ENCODE measurements at regions not wholly inside any gene's neighbourhood (a gene's known extent, or its start where the extent isn't known, plus 50 kb on each side); places are given as distances from the start of the nearest gene placed in this dataset.
"Not testable (repeated sequence)": the region's sequence is repeated elsewhere in the genome, so short reads cannot be mapped to it uniquely, and the experiment has no call there.

DNA sequence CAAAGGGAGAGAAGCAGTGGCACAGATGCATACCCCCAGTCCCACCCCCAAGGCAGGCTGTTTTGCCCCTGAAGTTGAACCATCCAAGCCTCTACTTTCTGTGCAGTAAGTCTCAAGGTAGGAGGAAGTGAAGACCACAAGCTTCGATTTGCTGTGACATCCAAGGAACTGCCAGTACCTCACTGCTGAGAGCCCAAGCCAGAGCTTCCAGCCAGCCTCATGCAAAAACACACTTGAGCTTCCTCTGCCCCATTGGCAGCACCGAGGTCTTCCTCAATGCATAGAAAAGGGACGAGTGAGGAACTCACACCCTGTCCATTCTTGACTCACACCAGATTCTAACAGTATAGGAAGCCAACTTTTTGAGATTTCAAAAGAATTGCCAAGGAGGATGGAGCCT is 311.7 kb downstream of the BCL2L11 start:
- not testable (repeated sequence) for DNase-seq

- not testable (repeated sequence) for DNase-seq
These were observed 312.3 kb downstream of the BCL2L11 start for GRCh38 chr2:111432916-111433499.

- DNase-seq: not testable (repeated sequence)
These were observed 313.3 kb downstream of the BCL2L11 start for GRCh38 chr2:111433892-111434607.

DNA sequence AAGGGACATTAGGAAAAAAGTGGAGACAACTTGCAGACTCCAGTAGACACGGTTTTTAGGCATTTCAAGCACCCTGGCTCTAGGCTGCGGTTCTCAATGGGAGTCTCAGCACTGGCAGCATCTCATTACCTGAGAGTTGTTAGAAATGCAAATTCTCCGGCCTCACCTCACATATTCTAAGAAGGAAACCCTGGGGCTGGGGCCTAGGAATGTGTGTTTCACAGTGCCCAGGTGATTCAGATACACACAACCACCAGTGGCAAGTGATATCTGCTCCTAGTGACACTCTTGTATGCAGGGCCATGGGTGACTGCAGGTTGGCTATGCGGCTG is 313.9 kb downstream of the BCL2L11 start:
- DNase-seq: not testable (repeated sequence)

- not testable (repeated sequence) for DNase-seq
These were observed 315.0 kb downstream of the BCL2L11 start for GRCh38 chr2:111435553-111436310.

DNA sequence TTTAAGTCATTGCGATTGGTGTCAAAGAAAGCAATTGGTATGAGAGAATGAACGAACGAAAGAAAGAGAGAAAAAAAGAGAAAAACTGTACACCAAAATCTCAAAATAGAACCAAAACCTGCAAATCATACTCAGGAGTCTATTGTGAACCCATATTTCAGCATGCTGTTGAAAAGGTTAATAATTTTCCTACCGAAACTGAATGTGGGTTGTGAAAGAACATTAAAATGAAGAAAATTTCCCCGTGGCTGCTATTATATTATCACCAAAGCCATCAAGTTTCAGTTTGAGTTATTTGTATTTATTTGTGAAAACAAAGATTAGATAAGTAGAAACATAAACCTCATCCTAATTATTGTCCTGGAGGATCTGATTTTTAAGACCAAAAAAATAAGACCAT is 315.7 kb downstream of the BCL2L11 start:
- not testable (repeated sequence) for DNase-seq

GRCh38 chr2:111437288-111437990 is 316.7 kb downstream of the BCL2L11 start:
- DNase-seq: not testable (repeated sequence)

DNA sequence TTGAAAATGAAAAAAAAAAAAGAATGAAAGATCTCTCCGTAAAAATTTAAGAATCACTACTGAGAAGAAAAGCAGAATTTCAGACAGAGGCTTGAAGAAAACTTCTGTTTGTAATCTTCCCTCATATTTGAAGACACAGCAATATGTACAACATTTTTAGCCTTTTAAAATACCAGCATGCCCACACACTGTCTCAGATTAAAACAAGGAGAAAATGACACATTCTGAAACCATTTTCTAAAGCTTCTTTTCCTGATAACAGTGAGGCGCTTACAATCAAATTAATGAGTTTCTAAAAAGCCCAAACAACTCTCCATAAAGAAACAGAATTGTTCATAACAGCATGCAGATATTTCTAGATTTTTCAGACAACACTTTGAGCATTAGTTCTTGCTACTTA is 317.4 kb downstream of the BCL2L11 start:
- DNase-seq: not testable (repeated sequence)

DNA sequence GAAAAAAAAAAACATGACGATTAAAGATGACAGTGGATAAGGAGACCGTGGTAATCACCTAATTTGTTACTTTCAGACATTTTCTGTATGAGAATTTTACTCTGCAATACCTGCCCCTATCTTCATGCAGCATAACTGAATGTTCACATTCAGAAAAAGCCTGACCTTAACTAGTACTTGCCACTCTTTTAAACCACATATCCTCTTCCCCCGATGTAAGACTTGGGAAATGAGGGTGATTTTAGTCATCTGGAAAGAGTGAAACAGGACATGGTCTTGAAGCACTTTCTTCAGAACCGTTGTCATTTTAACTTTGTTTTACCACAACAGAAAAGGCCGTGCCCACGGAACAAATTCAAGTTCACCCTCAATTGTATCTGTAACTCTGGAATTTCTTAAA is 318.5 kb downstream of the BCL2L11 start:
- not testable (repeated sequence) for DNase-seq

GRCh38 chr2:111441614-111442013 is 320.9 kb downstream of the BCL2L11 start:
- DNase-seq: not testable (repeated sequence)

DNA sequence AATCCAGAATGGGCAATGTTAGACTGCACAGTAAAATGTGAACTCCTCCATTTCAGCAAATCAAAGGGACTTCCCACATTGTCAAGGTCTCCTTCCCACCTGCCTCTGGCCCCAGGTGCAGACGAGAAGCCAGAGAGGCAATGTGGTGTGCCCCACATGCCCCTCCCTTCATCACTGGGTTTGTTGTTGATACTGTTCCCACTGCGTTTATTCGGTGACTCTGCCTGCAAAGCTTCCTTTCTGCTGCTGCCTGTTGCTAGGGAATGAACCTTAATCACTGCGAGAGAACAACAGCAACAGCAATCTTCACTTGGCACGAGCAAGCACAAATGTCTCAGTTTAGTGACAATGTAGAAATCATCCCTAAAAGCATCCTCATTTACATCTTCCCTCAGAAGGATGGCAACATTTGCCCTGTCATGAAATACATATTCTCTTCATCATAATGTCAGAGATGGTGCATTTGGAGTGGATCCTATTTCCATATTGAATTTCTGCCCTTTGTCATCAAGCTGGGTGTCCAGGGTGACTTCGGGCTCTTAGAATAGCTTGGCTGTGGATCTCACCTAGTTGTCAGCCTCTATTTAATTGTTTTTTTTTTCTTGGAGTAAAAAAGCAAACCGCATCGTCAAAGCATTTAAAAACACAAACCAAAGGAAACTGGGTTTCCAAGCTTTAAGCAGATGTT is 322.2 kb downstream of the BCL2L11 start:
- DNase-seq: not testable (repeated sequence)

DNA sequence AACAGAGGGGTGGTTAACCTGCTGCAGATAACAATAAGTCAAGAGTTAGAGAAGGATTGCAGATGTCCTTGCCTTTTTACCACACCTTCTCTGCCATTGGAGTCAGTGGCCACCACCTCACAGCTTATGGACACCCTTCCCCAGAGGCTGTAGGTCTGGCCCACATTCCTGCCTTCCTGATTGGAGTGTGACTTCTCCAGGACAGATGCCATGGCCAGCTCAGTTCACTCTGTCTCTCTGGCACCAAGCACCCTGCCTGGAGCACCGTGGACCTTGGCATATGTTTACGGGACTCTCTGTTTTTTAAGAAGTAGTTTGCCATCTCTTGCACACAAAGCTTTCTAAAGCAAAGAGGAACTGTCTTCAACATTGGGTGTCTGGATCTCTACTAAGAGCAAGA is 323.8 kb downstream of the BCL2L11 start:
- not testable (repeated sequence) for DNase-seq

DNA sequence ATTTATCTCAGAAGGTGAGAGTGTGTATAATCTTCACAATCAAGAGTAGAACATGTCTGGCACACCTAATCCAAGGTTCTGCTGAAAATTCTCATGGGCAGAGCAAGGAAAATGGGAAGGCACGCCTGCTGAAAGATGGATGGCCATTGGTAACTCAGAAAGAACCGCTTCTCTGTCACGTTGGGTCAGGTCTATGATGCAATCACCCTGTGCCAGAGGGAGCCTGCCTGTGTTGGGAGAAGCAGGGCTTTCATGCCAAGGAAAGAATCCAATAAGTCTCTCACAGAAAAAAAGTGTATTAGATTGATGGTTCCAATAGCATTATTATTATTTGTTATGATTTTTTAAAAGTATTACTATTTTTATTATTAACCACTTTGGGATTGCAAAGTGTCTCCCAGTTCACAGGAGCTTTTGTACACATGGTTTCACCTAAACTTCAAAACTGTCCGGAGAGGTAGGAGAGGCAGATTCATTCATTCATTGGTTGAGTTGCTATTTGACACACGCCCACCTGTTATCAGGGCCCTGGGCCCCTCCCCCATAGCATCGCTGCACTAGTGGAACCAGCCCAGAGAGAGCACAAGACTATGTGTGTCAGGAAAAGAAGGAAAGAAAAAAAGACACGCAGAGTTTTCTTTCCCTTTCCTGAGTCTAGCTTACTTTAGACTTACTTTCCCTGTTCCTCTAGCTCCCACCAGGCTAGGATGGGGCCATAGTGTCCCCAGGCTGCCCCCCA is 324.6 kb downstream of the BCL2L11 start:
- not testable (repeated sequence) for DNase-seq

DNA sequence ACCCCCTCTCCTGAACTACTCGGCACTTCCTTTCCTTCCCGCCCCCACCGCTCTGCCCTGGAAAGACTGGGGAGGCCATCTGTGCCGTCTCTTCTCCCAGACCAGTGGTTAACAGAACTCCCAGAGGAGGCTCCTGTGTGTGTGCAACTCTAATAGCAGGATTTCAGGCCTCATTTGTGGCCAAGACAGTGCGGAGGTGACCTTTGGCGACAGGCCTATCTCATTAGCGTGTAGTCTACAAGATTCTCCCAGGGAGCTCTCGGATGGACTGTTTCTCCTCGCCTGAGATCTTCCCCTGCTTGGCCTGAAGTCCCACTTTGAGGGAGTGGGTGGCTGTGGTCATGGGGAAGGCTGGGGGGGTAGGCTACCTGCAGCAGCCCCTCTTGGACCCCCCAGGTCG is 325.2 kb downstream of the BCL2L11 start:
- DNase-seq: not testable (repeated sequence)

GRCh38 chr2:111447482-111447881 is 326.8 kb downstream of the BCL2L11 start:
- not testable (repeated sequence) for DNase-seq

DNA sequence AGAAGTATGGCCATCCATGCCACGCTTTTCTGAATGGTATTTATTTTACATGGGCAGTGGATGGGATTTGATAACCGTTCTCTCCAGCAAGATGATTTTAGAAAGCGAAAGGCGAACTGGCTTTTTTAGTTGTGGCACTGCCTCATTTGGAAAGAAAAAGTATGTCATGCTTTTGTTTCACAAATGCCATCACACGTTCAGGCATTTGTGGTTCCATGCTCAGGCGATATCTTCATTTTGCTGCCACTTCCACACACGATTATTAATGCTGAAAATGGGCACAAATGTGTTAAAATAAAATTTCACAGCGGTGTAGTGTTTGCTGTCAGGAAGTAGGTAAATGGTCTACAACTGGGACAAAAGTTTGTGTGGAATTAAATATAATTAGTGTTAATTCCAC is 328.1 kb downstream of the BCL2L11 start:
- not testable (repeated sequence) for DNase-seq

GRCh38 chr2:111450526-111450925 is 329.8 kb downstream of the BCL2L11 start:
- DNase-seq: not testable (repeated sequence)

DNA sequence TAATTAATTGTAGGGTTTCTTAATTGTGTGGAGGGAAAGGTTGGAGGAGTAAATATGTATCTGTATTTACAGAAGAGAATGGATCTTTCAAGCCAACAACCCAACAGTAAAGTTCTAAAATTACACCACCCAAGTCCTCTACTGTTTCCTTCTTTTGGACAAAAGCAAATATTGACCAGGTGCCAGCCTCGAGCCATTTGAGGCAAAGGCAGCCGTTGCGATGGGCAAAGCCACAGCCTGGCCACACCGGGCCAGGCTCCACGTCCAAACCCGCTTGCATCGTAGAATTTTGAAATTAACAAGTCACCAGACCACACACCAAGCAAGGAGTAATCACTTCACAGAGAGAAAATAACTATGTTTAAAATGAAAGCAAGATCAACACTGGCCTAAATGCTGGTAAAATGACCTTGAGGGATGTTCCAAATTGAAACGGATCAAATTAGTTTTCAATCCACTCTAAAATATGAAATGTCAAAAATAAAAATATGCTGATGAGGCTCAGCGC is 331.0 kb downstream of the BCL2L11 start:
- DNase-seq: not testable (repeated sequence)

- DNase-seq: not testable (repeated sequence)
These were observed 331.5 kb downstream of the BCL2L11 start for GRCh38 chr2:111452208-111452607.

- DNase-seq: not testable (repeated sequence)
These were observed 332.6 kb downstream of the BCL2L11 start for GRCh38 chr2:111453308-111453707.

GRCh38 chr2:111453816-111454215 is 333.1 kb downstream of the BCL2L11 start:
- DNase-seq: not testable (repeated sequence)

- not testable (repeated sequence) for DNase-seq
These were observed 333.7 kb downstream of the BCL2L11 start for GRCh38 chr2:111454404-111454803.
